GM18520 (cell line): ENCODE measurements at regions not wholly inside any gene's neighbourhood (a gene's known extent, or its start where the extent isn't known, plus 50 kb on each side); places are given as distances from the start of the nearest gene placed in this dataset.
A peak's percentile ranks its signal among the peaks of the same experiment; 100 is the strongest.
"Not testable (repeated sequence)": the region's sequence is repeated elsewhere in the genome, so short reads cannot be mapped to it uniquely, and the experiment has no call there.

Experiments
- ATAC-seq: cut with Tn5 transposase; IDR thresholded peaks from one replicate; pipeline ENCODE4 v1.9.1; 2021; ENCODE audit not compliant: unreplicated experiment

DNA sequence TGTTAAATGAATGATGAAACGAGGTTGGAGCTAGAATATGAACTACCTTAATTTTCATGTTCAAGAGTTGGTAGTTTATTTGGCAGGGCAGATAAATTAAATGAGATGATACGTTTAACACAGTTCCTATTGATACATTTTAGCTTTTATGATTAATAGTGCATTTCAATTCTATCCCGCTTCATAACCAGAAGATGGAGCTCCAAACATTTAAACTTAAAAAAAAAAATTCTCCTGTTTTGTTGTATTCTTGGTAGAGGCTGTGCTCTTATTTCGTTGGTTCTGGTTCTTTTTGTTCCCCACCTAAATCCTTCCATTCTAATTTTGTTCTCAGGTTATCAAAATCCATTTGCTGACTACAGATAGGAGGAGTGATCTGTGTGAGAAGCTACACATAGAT lies 71.8 kb upstream of the PTPN13 start:
- ATAC-seq: no peak

- no peak for ATAC-seq
Observed at GRCh38 chr4:86523333-86523732, 70.8 kb upstream of the PTPN13 start.

- ATAC-seq: not testable (repeated sequence)
Observed at GRCh38 chr4:86527713-86528112, 66.4 kb upstream of the PTPN13 start.

DNA sequence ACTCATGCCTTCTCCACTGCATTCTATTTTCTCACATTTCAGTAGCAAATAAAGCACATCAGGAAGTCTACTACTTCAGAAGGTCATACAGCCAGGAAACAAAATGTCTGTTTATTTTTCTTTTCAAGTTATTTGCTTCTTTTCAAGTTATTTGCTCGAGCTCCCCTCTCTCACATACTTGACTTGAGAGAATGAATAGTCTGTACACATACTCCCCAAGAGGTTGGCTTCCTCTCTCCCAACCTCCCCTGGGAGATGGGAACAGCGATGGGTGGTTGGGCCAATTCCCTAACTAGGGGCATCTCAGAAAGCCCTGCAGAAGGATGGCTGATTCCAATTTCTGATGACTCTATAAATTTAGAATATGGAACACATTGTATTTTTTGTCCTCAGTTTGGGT lies 64.7 kb upstream of the PTPN13 start:
- ATAC-seq: no peak

DNA sequence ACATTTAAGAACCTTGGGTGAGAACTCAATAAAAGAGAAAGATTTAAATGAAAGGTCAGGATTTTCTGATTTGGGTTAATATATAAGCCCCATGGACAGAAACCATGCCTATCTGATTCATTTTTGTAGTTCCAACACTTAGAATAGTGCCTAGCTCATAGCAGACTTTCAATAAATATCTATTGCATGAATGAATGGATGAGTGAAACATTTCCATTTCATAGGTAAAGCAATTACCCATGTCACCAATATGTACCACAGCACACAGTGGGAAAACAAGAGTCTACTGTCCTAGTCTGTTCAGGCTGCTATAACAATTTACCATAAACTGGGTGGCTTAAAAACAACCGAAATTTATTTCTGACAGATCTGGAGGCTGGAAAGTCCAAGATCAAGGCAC lies 63.9 kb upstream of the PTPN13 start:
- ATAC-seq: no peak

DNA sequence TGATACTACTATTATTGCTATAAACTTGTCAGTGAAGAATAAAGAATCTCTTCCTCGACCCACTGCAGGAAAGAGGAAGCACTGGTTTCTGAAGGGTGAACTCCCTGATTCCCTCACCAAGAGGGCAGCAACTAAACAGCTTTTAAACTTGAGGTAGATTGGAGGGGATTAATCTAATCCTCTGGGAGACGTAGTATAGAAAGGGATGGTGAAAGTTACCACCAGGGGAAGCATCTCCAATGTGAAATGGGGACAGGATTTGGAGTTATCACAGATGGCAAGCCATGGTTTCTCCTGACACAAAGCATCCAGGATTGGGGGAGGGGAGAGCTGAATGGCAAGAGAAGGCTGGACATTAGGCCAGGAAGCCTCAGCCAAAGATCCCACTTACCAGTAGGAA lies 62.7 kb upstream of the PTPN13 start:
- ATAC-seq: no peak

DNA sequence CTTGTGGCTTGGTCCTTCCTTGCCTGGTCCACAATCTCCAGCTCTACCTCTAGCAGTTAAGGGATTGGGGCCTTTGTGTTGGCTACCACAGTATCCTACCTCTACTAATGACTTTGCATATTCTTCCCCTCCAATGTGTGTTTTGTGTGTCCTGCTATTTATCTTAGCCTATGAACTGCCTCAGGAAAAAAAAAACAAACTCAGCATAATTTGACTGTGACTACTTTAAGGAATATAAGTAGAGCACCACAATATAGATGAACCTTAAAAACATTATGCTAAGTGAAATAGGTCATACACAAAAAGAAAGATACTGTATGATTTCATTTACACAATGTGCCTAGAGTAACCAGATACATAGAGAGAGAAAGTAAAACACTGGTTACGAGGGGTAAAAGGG lies 61.3 kb upstream of the PTPN13 start:
- no peak for ATAC-seq

DNA sequence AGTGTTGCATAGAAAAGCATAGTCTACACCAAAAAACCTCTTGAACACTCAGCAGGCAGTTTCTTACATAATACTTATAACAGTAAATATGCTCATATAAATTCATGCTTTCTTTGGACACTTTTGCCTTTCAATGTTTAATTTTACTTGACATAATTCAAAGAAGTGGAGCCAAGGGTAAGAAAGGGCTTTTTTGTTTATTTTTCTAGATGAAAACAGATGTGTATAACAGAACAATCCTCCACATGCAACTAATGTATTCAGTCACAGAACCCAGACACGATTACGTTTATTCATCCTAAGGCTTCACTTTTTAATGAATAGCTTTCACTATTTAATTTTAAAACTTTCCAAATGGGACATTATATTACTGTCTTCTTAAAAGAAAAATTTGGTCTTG lies 58.0 kb upstream of the PTPN13 start:
- no peak for ATAC-seq

- no peak for ATAC-seq
Observed at GRCh38 chr4:86542319-86543027, 51.6 kb upstream of the PTPN13 start.

GRCh38 chr4:86543080-86543479 lies 51.0 kb upstream of the PTPN13 start:
- no peak for ATAC-seq

- ATAC-seq: no peak
Observed at GRCh38 chr4:86543560-86544309, 50.4 kb upstream of the PTPN13 start.

GRCh38 chr4:86544310-86544966 lies 49.7 kb upstream of the PTPN13 start:
- ATAC-seq: peak; percentile 84
